Endothelial cell (in vitro differentiated cells): ENCODE measurements at regions not wholly inside any gene's neighbourhood (a gene's known extent, or its start where the extent isn't known, plus 50 kb on each side); places are given as distances from the start of the nearest gene placed in this dataset.

Experiments
- DNase-seq: peaks from one replicate; pipeline ENCODE4 v3.0.0; 2021; ENCODE audit warnings: low spot score
- H3K27ac Mint-ChIP-seq: one replicate; pipeline ENCODE4 v1.8.0; 2021; ENCODE audit warnings: mixed read lengths, inconsistent platforms; ENCODE audit not compliant: unreplicated experiment
- H3K27me3 Mint-ChIP-seq: one replicate; pipeline ENCODE4 v1.8.0; 2021; ENCODE audit warnings: mild to moderate bottlenecking, moderate library complexity, mixed read lengths, inconsistent platforms; ENCODE audit not compliant: unreplicated experiment
- H3K36me3 Mint-ChIP-seq: one replicate; pipeline ENCODE4 v1.8.0; 2021; ENCODE audit warnings: mild to moderate bottlenecking, low read depth, mixed read lengths, inconsistent platforms; ENCODE audit not compliant: unreplicated experiment
- H3K4me1 Mint-ChIP-seq: one replicate; pipeline ENCODE4 v1.8.0; 2021; ENCODE audit warnings: mild to moderate bottlenecking, mixed read lengths, inconsistent platforms; ENCODE audit not compliant: unreplicated experiment
- H3K4me3 Mint-ChIP-seq: one replicate; pipeline ENCODE4 v1.8.0; 2021; ENCODE audit warnings: mild to moderate bottlenecking, mixed read lengths, inconsistent platforms; ENCODE audit not compliant: unreplicated experiment
- H3K9me3 Mint-ChIP-seq: one replicate; pipeline ENCODE4 v1.8.0; 2021; ENCODE audit warnings: mixed read lengths, inconsistent platforms; ENCODE audit not compliant: unreplicated experiment
- TF ChIP-seq, protein P1 (sequence below): fragments of 200-600 bp; sonication (generic); IDR thresholded peaks from one replicate; pipeline ENCODE4 v1.5.0; 2021; ENCODE audit warnings: antibody characterized with exemption; ENCODE audit not compliant: unreplicated experiment

DNA sequence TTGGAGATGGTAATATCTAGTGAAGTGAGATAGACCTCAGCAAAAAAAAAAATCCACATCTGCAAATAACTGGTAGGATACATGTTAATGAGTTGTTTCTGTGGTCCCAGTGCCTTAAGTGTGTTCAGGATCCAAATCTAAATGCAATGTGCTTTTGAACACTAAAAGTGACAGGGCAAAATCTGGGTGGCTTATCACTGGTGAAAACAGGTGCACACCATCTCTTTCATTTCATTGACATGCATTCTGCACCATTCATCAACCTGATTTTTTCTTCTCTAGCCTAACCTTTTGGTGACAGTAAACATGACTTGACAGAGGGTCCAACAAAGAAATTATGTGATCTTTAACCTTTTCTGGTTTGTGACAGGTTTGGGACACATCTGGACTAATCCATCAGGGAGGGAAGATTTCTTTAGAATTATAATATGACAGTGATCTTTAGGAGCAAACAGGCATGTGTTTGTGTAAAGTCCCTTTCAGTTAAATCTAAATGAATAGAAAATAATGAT is 201.6 kb upstream of the NEGR1 start:
- Mint-ChIP-seq H3K4me3 (no peak overlapping the region), H3K27ac (no peak overlapping the region), H3K4me1 (no peaks in the 10 kb centered on the region), H3K9me3 (peaks cover 7% of the 10 kb centered on the region), H3K36me3 (peaks cover 6% of the 10 kb centered on the region), H3K27me3 (no peaks in the 10 kb centered on the region)
- no peak for DNase-seq
- TF ChIP-seq, protein P1, sequence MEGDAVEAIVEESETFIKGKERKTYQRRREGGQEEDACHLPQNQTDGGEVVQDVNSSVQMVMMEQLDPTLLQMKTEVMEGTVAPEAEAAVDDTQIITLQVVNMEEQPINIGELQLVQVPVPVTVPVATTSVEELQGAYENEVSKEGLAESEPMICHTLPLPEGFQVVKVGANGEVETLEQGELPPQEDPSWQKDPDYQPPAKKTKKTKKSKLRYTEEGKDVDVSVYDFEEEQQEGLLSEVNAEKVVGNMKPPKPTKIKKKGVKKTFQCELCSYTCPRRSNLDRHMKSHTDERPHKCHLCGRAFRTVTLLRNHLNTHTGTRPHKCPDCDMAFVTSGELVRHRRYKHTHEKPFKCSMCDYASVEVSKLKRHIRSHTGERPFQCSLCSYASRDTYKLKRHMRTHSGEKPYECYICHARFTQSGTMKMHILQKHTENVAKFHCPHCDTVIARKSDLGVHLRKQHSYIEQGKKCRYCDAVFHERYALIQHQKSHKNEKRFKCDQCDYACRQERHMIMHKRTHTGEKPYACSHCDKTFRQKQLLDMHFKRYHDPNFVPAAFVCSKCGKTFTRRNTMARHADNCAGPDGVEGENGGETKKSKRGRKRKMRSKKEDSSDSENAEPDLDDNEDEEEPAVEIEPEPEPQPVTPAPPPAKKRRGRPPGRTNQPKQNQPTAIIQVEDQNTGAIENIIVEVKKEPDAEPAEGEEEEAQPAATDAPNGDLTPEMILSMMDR, result no peak

DNA sequence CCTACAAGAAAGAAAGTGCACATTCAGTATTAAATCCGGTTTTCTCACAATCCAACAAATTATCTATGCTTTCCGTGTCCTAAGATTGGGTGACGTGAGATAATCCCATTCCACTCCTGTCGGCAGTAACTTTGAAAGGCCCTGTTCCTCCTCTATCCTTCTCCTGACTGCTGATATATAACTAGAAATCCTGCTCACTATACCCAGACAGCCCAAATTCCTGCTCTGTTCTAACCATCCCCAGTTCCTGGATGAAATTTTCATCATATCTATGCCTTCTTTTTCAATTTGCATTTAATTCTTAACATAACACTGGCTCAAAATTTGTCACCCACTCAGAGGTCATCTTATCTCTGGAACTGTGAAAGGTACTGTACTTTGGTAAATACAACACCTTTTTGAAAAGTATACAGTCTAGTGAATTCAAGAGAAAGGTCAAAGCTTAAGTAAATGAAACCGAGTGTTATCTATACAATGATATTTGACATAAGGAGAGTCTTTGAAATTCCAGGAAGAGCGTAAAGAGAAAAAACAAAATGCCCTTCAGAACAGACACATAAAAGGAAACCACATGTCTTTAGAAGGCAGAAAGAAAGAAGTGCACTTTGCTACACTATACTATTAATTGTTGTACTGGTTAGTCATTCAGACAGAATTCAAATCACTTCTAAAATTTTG is 200.5 kb upstream of the NEGR1 start:
- Mint-ChIP-seq H3K4me1 (no peaks in the 10 kb centered on the region), H3K9me3 (peaks cover 9% of the 10 kb centered on the region), H3K36me3 (peaks cover 7% of the 10 kb centered on the region), H3K27ac (no peak overlapping the region), H3K27me3 (no peaks in the 10 kb centered on the region), H3K4me3 (no peak overlapping the region)
- DNase-seq, result no peak
- TF ChIP-seq, protein P1, result no peak

DNA sequence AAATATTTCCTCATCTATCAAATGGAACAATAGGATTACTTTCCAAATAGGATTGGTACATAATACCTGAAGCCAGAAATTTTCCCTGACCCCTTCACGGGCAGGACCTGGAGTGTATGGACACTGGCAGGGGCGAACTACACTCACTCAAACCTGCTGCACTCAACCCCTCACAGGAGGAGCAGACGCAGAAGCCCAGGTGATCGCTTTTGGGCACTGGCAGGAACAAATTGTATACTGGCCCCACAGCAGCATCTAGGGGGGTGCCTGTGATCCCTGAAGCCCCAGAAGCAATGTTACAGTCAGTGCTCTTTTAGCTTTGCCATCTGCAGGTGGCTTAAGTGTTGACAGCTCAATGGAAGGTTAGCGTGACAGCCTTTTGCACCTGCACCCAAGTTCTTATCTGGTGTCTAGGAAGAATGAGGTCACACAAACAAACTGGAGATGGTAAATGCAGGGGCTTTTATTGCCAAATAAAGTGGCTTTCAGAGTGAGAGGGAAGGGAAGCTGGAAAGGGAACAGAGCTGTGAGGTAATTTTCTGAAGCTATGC is 199.2 kb upstream of the NEGR1 start:
- TF ChIP-seq, protein P1, result no peak
- H3K36me3 Mint-ChIP-seq, result peaks cover 7% of the 10 kb centered on the region
- no peaks in the 10 kb centered on the region for H3K27me3 Mint-ChIP-seq
- no peak for DNase-seq
- H3K4me1 Mint-ChIP-seq, result no peaks in the 10 kb centered on the region
- peaks cover 9% of the 10 kb centered on the region for H3K9me3 Mint-ChIP-seq
- no peak overlapping the region for H3K4me3 Mint-ChIP-seq
- H3K27ac Mint-ChIP-seq, result no peak overlapping the region

DNA sequence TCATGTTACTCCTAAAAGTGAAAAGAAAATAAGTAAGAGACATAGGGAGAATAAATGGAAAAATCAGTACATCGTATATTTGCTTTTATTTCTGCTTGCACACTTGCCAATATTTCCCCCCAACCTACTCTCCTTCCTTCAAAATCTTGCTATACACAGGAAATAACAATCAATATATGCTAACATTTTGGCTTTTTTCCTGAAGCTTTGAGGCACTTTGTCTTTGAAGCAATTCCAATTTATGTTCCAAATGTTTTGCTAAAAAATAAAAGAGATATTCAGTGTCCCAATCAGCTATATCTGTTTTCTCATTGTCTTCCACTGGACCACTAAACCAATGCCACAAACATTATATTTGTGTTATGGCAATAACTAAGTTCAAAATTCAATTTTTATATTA is 184.0 kb upstream of the NEGR1 start:
- DNase-seq, result no peak
- Mint-ChIP-seq H3K9me3 (no peaks in the 10 kb centered on the region), H3K27me3 (no peaks in the 10 kb centered on the region), H3K27ac (no peak overlapping the region), H3K36me3 (no peaks in the 10 kb centered on the region), H3K4me1 (no peaks in the 10 kb centered on the region), H3K4me3 (no peak overlapping the region)
- TF ChIP-seq, protein P1, result no peak

DNA sequence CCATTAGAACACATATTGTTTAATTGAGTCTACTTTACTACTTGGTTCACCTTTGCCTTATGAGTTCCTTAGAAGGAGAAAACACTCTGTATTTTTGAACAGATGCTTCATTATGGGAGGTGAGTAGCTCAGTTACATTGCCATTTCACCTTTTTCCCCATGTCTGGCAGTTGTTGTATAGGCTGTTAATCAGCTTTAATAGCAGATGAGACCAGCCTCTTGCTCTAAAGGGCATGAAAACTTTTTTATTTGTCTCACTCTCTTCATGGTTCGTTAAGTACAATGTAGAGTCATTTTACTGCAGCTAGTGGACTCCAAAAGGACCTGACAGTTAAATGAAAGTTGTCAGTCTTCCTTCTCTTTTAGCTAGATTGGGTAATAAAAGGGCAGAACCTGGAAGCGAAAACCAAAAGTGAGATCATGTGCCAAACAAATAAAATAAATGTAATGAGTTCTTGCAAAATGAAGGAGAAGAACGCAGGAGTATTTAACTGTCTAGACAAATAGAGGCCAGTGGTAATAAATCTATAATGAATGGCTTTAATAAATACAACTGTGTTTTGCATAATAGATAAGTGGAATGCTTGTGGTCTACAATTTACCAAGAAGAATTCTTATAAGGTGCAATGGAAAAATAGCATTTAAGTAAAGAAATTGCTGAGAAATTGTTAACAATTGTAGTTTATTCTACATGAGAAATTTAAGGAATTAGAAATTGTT is 180.0 kb upstream of the NEGR1 start:
- H3K4me3 Mint-ChIP-seq, result no peak overlapping the region
- H3K27me3 Mint-ChIP-seq, result no peaks in the 10 kb centered on the region
- no peaks in the 10 kb centered on the region for H3K9me3 Mint-ChIP-seq
- TF ChIP-seq, protein P1, result no peak
- no peaks in the 10 kb centered on the region for H3K36me3 Mint-ChIP-seq
- H3K27ac Mint-ChIP-seq, result no peak overlapping the region
- no peak for DNase-seq
- H3K4me1 Mint-ChIP-seq, result no peaks in the 10 kb centered on the region
